Testis (tissue), 2 donors: ENCODE measurements at regions not wholly inside any gene's neighbourhood (a gene's known extent, or its start where the extent isn't known, plus 50 kb on each side); places are given as distances from the start of the nearest gene placed in this dataset.

Source experiments
- DNase-seq: peaks from one replicate; pipeline ENCODE4 v3.0.0-alpha.2; 2019
- H3K27ac ChIP-seq, 2 donors: fragments of 200-600 bp; sonication (generic); one replicate each; pipeline ENCODE4 v1.5.1; 2019
- H3K27me3 ChIP-seq: fragments of 200-600 bp; sonication (generic); one replicate; pipeline ENCODE4 v1.5.1; 2019
- H3K36me3 ChIP-seq: fragments of 200-600 bp; sonication (generic); one replicate; pipeline ENCODE4 v1.5.1; 2017; ENCODE audit warnings: low read depth; ENCODE audit errors: missing control alignments
- H3K4me1 ChIP-seq: fragments of 200-600 bp; sonication (generic); one replicate; pipeline ENCODE4 v1.5.1; 2019
- H3K4me3 ChIP-seq, 2 donors: fragments of 200-600 bp; sonication (generic); one replicate each; pipeline ENCODE4 v1.5.1; 2017 to 2019
- H3K9me3 ChIP-seq: fragments of 200-600 bp; sonication (generic); one replicate; pipeline ENCODE4 v1.5.1; 2017
- POLR2A ChIP-seq: fragments of 450-650 bp; IDR thresholded peaks from one replicate; pipeline ENCODE4 v1.6.1; 2017; ENCODE audit warnings: antibody characterized with exemption, mild to moderate bottlenecking, moderate library complexity
- WGBS, 2 donors: methylation state at CpG; one replicate each; pipeline ENCODE4 v1.1.5; 2018; 5-methylcytosine and 5-hydroxymethylcytosine counted together
- intact Hi-C: fragments of 100-400 bp; cut with DNase I; formaldehyde crosslinking; loops from one replicate; pipeline ENCODE4 v1.15.1; 2023; ENCODE audit warnings: low total_unique reads
- TF ChIP-seq, protein P1 (sequence below), 3 experiments: fragments of 450-650 bp in 2 of 3; fragments of 200-600 bp in 1 of 3; sonication (generic) in 1 of 3; IDR thresholded peaks; one replicate each; pipeline ENCODE4 v1.5.1; 2016 to 2019; ENCODE audit warnings: antibody characterized with exemption in 3 of 3, mild to moderate bottlenecking in 2 of 3, moderate library complexity in 1 of 3

- no peaks in the 10 kb centered on the region for H3K27me3 ChIP-seq
- no peak overlapping the region for H3K4me3 ChIP-seq
- no peak for DNase-seq
- no peaks in the 10 kb centered on the region for H3K36me3 ChIP-seq
- intact Hi-C loops = no loop called here
- no peaks in the 10 kb centered on the region for H3K4me1 ChIP-seq
- 67 to 78% methylated on average over 3 of the region's 3 CpGs for WGBS, 2 donors
- no peak for TF ChIP-seq POLR2A
- TF ChIP-seq, protein P1, sequence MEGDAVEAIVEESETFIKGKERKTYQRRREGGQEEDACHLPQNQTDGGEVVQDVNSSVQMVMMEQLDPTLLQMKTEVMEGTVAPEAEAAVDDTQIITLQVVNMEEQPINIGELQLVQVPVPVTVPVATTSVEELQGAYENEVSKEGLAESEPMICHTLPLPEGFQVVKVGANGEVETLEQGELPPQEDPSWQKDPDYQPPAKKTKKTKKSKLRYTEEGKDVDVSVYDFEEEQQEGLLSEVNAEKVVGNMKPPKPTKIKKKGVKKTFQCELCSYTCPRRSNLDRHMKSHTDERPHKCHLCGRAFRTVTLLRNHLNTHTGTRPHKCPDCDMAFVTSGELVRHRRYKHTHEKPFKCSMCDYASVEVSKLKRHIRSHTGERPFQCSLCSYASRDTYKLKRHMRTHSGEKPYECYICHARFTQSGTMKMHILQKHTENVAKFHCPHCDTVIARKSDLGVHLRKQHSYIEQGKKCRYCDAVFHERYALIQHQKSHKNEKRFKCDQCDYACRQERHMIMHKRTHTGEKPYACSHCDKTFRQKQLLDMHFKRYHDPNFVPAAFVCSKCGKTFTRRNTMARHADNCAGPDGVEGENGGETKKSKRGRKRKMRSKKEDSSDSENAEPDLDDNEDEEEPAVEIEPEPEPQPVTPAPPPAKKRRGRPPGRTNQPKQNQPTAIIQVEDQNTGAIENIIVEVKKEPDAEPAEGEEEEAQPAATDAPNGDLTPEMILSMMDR (IDR thresholded peaks at IDR 0.05) = no peak
- no peak overlapping the region for H3K27ac ChIP-seq
- no peaks in the 10 kb centered on the region for H3K9me3 ChIP-seq
Observed at GRCh38 chr3:59311231-59311630, 261.4 kb upstream of the CFAP20DC start.

GRCh38 chr3:59310736-59311135 lies 260.9 kb upstream of the CFAP20DC start:
- no peak for DNase-seq
- no peaks in the 10 kb centered on the region for H3K36me3 ChIP-seq
- H3K4me3 ChIP-seq = no peak overlapping the region
- TF ChIP-seq POLR2A = no peak
- TF ChIP-seq, protein P1 (IDR thresholded peaks at IDR 0.05) = no peak
- 63 to 68% methylated on average over 2 of the region's 2 CpGs for WGBS, 2 donors
- no peak overlapping the region for H3K27ac ChIP-seq
- intact Hi-C loops = no loop called here
- no peaks in the 10 kb centered on the region for H3K4me1 ChIP-seq
- no peaks in the 10 kb centered on the region for H3K27me3 ChIP-seq
- H3K9me3 ChIP-seq = no peaks in the 10 kb centered on the region

DNA sequence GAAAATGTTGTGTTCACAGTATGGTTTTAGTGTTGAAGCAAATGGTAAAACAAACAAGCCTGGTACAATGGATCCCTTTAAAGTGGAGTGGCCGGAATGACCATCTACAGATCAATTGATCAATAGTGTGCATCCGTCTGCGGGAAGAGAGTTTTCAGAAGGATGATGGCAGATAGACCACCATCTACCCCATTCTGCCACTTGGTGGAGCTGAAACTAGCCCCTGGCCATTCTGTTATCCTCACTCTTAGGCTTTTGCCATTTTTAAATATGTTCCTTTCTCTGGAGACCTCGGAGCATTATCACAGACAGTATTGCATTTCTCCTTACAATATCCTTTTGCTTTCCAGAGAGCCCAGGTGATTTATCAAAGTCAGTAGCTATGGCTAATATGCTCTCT lies 258.9 kb upstream of the CFAP20DC start:
- 80 to 90% methylated on average over 4 of the region's 4 CpGs for WGBS, 2 donors
- Histone ChIP-seq H3K27ac (no peak overlapping the region), H3K4me1 (no peaks in the 10 kb centered on the region), H3K9me3 (no peaks in the 10 kb centered on the region), H3K36me3 (no peaks in the 10 kb centered on the region), H3K27me3 (no peaks in the 10 kb centered on the region), H3K4me3 (no peak overlapping the region)
- no peak for TF ChIP-seq POLR2A
- TF ChIP-seq, protein P1 (IDR thresholded peaks at IDR 0.05) = no peak
- intact Hi-C loops = no loop called here
- no peak for DNase-seq

DNA sequence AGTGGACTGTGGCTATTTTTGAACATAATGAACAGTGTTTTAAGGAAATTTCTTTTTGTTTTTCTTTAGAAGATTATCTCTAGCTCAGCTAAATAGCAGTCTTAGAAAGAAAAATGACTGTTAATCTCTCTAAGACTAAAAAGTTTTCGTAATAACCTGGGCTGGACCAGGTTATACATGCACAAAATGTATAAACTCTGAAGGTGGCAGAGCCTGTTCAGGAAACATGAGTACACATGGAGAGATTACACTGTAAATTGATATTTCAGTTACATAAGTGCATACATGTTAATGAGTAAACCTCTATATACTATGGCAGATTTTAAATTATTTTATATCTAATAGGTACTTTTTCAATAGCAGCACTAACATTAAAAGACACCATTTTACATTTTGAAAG lies 258.2 kb upstream of the CFAP20DC start:
- Histone ChIP-seq H3K27me3 (no peaks in the 10 kb centered on the region), H3K36me3 (no peaks in the 10 kb centered on the region), H3K9me3 (no peaks in the 10 kb centered on the region), H3K27ac (no peak overlapping the region), H3K4me1 (no peaks in the 10 kb centered on the region), H3K4me3 (no peak overlapping the region)
- 60 to 68% methylated on average over 1 of the region's 1 CpG for WGBS, 2 donors
- no peak for DNase-seq
- TF ChIP-seq, protein P1 (IDR thresholded peaks at IDR 0.05) = no peak
- TF ChIP-seq POLR2A = no peak
- intact Hi-C loops = no loop called here

DNA sequence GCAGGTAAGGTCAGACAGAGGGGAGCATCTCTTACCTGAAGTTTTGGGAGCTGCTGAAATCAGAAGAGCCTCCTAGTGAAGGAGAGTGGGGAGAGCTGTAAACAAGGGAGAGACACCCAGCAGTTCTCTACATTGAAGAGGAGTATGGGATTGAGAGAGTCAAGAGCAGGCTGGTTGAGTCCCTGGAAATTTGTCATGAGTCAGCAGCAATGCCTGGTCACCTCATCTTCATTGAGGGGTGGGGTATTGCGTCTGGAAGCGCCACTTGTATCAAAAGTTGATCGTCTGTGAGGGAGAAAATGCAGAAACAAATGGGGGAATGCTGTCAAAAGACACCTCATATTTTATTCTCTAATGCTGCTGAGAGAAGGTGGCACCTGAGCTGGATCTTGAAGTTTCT lies 256.6 kb upstream of the CFAP20DC start:
- Histone ChIP-seq H3K36me3 (no peaks in the 10 kb centered on the region), H3K9me3 (no peaks in the 10 kb centered on the region), H3K27ac (no peak overlapping the region), H3K4me3 (no peak overlapping the region), H3K27me3 (no peaks in the 10 kb centered on the region), H3K4me1 (no peaks in the 10 kb centered on the region)
- 87 to 93% methylated on average over 3 of the region's 3 CpGs for WGBS, 2 donors
- no peak for DNase-seq
- intact Hi-C loops = no loop called here
- TF ChIP-seq POLR2A = no peak
- TF ChIP-seq, protein P1 (IDR thresholded peaks at IDR 0.05) = no peak
